HUES48 (cell line): ENCODE measurements at regions not wholly inside any gene's neighbourhood (a gene's known extent, or its start where the extent isn't known, plus 50 kb on each side); places are given as distances from the start of the nearest gene placed in this dataset.

ENCODE experiments used
- H3K27ac ChIP-seq: one replicate; pipeline ENCODE4 v1.7.0; 2013; ENCODE audit warnings: low read depth, low read length, inconsistent platforms
- H3K27me3 ChIP-seq: 2 replicates; pipeline ENCODE4 v1.6.1; 2013; ENCODE audit warnings: mild to moderate bottlenecking, low read length; ENCODE audit not compliant: control insufficient read depth, insufficient read depth
- H3K36me3 ChIP-seq: 2 replicates; pipeline ENCODE4 v1.6.1; 2013; ENCODE audit warnings: low read length; ENCODE audit not compliant: control insufficient read depth, insufficient read depth
- H3K4me1 ChIP-seq: 2 replicates; pipeline ENCODE4 v1.6.1; 2013; ENCODE audit warnings: mild to moderate bottlenecking, low read length; ENCODE audit not compliant: control insufficient read depth, insufficient read depth
- H3K4me3 ChIP-seq: 2 replicates; pipeline ENCODE4 v1.5.1; 2013; ENCODE audit warnings: mild to moderate bottlenecking, low read depth, low read length
- H3K9ac ChIP-seq: 2 replicates; pipeline ENCODE4 v1.6.1; 2013; ENCODE audit warnings: mild to moderate bottlenecking, low read depth, low read length, moderate library complexity
- H3K9me3 ChIP-seq: 2 replicates; pipeline ENCODE4 v1.6.1; 2013; ENCODE audit warnings: low read length; ENCODE audit not compliant: control insufficient read depth, insufficient read depth

DNA sequence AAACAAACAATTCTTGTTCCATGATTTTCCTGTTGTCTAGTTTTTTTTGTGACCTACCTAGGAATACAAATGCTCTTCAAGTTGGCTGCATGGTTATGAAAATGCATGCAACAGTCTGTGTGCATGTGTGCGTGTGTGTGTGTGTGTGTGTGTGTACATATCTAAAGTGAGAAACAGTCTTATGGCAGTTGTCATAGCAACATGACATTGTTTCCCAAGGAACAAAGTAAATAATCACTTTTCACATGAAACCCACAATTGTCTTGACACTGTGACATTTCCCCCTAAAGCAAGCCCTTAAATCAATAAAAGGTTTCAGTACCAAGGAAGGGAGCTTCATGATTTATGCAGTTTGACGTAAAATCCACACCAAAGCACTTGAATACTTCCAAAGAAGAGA, 758.4 kb downstream of the CDH8 start:
- no peak overlapping the region for H3K4me3 ChIP-seq
- H3K36me3 ChIP-seq, result no peaks in the 10 kb centered on the region
- H3K27ac ChIP-seq, result no peak overlapping the region
- no peak overlapping the region for H3K9ac ChIP-seq
- no peaks in the 10 kb centered on the region for H3K4me1 ChIP-seq
- H3K27me3 ChIP-seq, result no peaks in the 10 kb centered on the region
- H3K9me3 ChIP-seq, result no peaks in the 10 kb centered on the region

DNA sequence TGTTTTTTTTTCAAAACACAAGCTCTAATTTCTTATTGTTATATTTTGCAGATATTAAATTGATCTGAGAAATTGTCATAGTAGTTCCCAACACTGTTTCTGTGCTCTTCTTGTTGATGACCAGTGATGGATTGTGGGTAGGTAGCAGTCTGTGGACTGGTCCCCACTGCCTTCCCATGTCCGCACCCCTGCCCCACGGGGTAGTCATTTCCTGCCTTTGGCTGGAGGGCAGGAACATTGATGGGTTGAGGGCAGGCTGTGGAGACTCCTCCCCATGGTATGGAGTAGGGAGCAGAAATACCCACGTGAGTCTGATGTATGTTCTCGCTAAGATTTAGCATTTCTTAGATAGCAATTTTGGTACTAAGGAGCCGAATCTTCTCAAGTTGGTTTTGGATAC, 762.0 kb downstream of the CDH8 start:
- no peaks in the 10 kb centered on the region for H3K9me3 ChIP-seq

GRCh38 chr16:61270726-61271125, 765.5 kb downstream of the CDH8 start:
- Histone ChIP-seq H3K36me3 (no peaks in the 10 kb centered on the region), H3K27ac (no peak overlapping the region), H3K27me3 (no peaks in the 10 kb centered on the region), H3K4me1 (no peaks in the 10 kb centered on the region), H3K9ac (no peak overlapping the region), H3K4me3 (no peak overlapping the region), H3K9me3 (no peaks in the 10 kb centered on the region)

More for the DNA sequence above, 762.0 kb downstream of the CDH8 start:
- no peaks in the 10 kb centered on the region for H3K36me3 ChIP-seq
- no peaks in the 10 kb centered on the region for H3K4me1 ChIP-seq
- H3K9ac ChIP-seq, result no peak overlapping the region
- H3K4me3 ChIP-seq, result no peak overlapping the region
- H3K27me3 ChIP-seq, result no peaks in the 10 kb centered on the region
- H3K27ac ChIP-seq, result no peak overlapping the region

DNA sequence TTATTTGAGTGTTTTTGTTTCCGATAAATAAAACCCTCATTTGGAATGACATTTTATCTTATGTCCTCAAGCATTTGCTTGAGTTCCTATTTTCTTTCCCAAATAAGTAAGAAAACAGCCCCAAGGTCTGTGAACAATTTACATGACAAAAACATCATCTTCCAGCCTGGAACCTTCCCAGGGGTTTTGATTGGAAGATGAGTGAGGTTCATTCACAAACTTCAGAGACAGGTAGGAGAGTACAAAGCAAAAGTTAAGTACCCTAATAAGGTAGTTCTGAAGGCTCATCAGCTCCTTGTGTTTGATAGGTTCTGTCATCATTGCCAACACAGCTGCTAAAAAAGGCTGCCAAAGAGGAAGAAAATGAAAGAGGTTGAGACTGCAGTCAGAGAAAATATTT, 772.8 kb downstream of the CDH8 start:
- H3K4me3 ChIP-seq, result no peak overlapping the region
- H3K9ac ChIP-seq, result no peak overlapping the region
- no peaks in the 10 kb centered on the region for H3K9me3 ChIP-seq
- H3K4me1 ChIP-seq, result peaks cover 11% of the 10 kb centered on the region
- H3K27ac ChIP-seq, result no peak overlapping the region
- no peaks in the 10 kb centered on the region for H3K36me3 ChIP-seq
- no peaks in the 10 kb centered on the region for H3K27me3 ChIP-seq

- H3K9ac ChIP-seq, result no peak overlapping the region
- no peaks in the 10 kb centered on the region for H3K27me3 ChIP-seq
- H3K27ac ChIP-seq, result no peak overlapping the region
- H3K4me1 ChIP-seq, result peaks cover 11% of the 10 kb centered on the region
- H3K4me3 ChIP-seq, result no peak overlapping the region
- H3K9me3 ChIP-seq, result no peaks in the 10 kb centered on the region
- no peaks in the 10 kb centered on the region for H3K36me3 ChIP-seq
Observed at GRCh38 chr16:61261315-61261714, 774.9 kb downstream of the CDH8 start.

DNA sequence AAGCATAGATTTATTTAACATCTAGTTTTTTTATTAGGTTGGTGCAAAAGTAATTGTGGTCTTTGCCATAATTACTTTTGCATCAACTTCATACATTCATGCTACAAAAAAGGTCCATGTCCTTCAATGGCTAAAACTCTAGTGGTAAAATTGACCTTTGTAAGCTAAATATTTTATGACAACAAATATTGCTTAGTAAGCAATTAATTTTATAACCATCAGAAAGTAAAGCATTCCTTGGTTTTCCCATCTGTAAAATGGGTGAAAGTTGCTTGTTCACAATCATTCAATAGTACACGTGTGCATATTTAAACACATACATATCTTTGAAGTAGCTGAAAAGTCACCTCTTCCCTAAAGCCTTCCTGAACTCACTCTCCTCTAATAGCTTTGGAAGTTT, 789.6 kb downstream of the CDH8 start:
- no peaks in the 10 kb centered on the region for H3K4me1 ChIP-seq
- H3K9me3 ChIP-seq, result no peaks in the 10 kb centered on the region
- no peaks in the 10 kb centered on the region for H3K36me3 ChIP-seq
- no peak overlapping the region for H3K9ac ChIP-seq
- no peak overlapping the region for H3K4me3 ChIP-seq
- no peaks in the 10 kb centered on the region for H3K27me3 ChIP-seq
- no peak overlapping the region for H3K27ac ChIP-seq

- H3K27ac ChIP-seq, result no peak overlapping the region
- H3K36me3 ChIP-seq, result no peaks in the 10 kb centered on the region
- no peaks in the 10 kb centered on the region for H3K27me3 ChIP-seq
- no peak overlapping the region for H3K4me3 ChIP-seq
- no peak overlapping the region for H3K9ac ChIP-seq
- no peaks in the 10 kb centered on the region for H3K4me1 ChIP-seq
- no peaks in the 10 kb centered on the region for H3K9me3 ChIP-seq
Observed at GRCh38 chr16:61243954-61244353, 792.3 kb downstream of the CDH8 start.

- H3K9me3 ChIP-seq, result no peaks in the 10 kb centered on the region
- H3K9ac ChIP-seq, result no peak overlapping the region
- no peaks in the 10 kb centered on the region for H3K27me3 ChIP-seq
- H3K4me1 ChIP-seq, result 0 out of 2 replicates have a peak, but pooled peaks cover 6% of the 10 kb centered on the region
- no peak overlapping the region for H3K4me3 ChIP-seq
- no peak overlapping the region for H3K27ac ChIP-seq
- no peaks in the 10 kb centered on the region for H3K36me3 ChIP-seq
Observed at GRCh38 chr16:61237884-61238485, 798.3 kb downstream of the CDH8 start.

GRCh38 chr16:61233713-61234112, 802.5 kb downstream of the CDH8 start:
- Histone ChIP-seq H3K27me3 (no peaks in the 10 kb centered on the region), H3K27ac (no peak overlapping the region), H3K36me3 (no peaks in the 10 kb centered on the region), H3K9ac (no peak overlapping the region), H3K9me3 (no peaks in the 10 kb centered on the region), H3K4me1 (0 out of 2 replicates have a peak, but pooled peaks cover 6% of the 10 kb centered on the region), H3K4me3 (no peak overlapping the region)

GRCh38 chr16:61228371-61228770, 807.9 kb downstream of the CDH8 start:
- Histone ChIP-seq H3K9me3 (no peaks in the 10 kb centered on the region), H3K27me3 (no peaks in the 10 kb centered on the region), H3K36me3 (no peaks in the 10 kb centered on the region), H3K9ac (no peak overlapping the region), H3K27ac (no peak overlapping the region), H3K4me1 (no peaks in the 10 kb centered on the region), H3K4me3 (no peak overlapping the region)

DNA sequence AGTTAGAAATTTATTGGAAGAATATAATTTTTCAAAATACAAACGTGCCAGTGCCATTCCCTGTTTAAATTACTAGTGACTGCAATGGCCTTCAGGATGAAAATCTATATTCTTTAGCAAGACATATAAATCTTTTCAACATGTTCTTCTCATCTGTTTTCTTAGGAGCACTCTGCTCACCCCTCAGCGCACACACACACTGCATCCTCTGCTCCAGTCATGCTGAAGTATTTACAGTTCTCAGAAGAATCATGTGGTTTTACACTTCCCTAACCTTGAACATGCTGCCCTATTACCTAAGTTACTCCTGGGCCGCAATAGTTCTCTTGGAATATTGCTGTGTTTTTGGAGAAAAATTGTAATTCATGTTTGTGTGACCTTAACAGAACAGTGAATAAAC, 820.6 kb downstream of the CDH8 start:
- no peaks in the 10 kb centered on the region for H3K9me3 ChIP-seq
- H3K27ac ChIP-seq, result no peak overlapping the region
- H3K36me3 ChIP-seq, result no peaks in the 10 kb centered on the region
- no peak overlapping the region for H3K9ac ChIP-seq
- no peak overlapping the region for H3K4me3 ChIP-seq
- H3K27me3 ChIP-seq, result no peaks in the 10 kb centered on the region
- H3K4me1 ChIP-seq, result no peaks in the 10 kb centered on the region

GRCh38 chr16:61214780-61215179, 821.5 kb downstream of the CDH8 start:
- Histone ChIP-seq H3K4me3 (no peak overlapping the region), H3K9ac (no peak overlapping the region), H3K4me1 (no peaks in the 10 kb centered on the region), H3K9me3 (no peaks in the 10 kb centered on the region), H3K27me3 (no peaks in the 10 kb centered on the region), H3K36me3 (no peaks in the 10 kb centered on the region), H3K27ac (no peak overlapping the region)
